ENCODE measurements at regions not wholly inside any gene's neighbourhood (a gene's known extent, or its start where the extent isn't known, plus 50 kb on each side); places are given as distances from the start of the nearest gene placed in this dataset.

DNA sequence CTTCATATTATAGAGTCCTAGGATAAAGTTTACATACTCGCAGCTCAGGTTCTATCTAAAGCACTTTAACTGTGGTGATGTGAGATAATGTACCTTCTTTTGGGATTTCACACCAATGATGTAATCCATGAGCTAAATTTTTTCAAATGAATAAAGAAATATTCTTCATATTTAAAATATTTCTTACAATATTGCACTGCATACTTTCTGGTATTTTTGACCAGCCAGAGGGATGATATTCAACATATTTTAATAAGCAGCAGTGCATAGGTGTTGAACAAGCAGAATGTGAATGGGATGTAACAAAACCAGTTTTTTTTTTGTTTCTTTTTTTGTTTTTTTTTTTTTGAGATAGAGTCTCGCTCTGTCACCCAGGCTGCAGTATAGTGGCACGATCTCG, 73.2 kb upstream of the TRIM24 start:
- Histone ChIP-seq H3K36me3 (ENCODE audit: insufficient read depth, low read length) (no peaks in the 10 kb centered on the region), H3K9ac (ENCODE audit: low read length) (no peak overlapping the region), H3K9me3 (ENCODE audit: low read length) (no peaks in the 10 kb centered on the region), H3K9me2 (ENCODE audit: insufficient read depth, low read length) (no peaks in the 10 kb centered on the region), H2AFZ (ENCODE audit: low read depth, low read length) (no peak overlapping the region), H3K4me2 (ENCODE audit: low read length) (no peak overlapping the region), H3K27me3 (ENCODE audit: insufficient read depth, low read depth, low read length) (no peaks in the 10 kb centered on the region), H3F3A (ENCODE audit: insufficient read depth, low read length, poor library complexity, severe bottlenecking) (no peaks in the 10 kb centered on the region), H3K27ac (ENCODE audit: low read length) (no peak overlapping the region), H3K79me2 (replicated peaks; ENCODE audit: insufficient read depth, low read length) (no peaks in the 10 kb centered on the region), H3K4me3 (ENCODE audit: low read length) (no peak overlapping the region), H4K20me1 (ENCODE audit: insufficient read depth) (no peaks in the 10 kb centered on the region)
- TF ChIP-seq, protein P1, sequence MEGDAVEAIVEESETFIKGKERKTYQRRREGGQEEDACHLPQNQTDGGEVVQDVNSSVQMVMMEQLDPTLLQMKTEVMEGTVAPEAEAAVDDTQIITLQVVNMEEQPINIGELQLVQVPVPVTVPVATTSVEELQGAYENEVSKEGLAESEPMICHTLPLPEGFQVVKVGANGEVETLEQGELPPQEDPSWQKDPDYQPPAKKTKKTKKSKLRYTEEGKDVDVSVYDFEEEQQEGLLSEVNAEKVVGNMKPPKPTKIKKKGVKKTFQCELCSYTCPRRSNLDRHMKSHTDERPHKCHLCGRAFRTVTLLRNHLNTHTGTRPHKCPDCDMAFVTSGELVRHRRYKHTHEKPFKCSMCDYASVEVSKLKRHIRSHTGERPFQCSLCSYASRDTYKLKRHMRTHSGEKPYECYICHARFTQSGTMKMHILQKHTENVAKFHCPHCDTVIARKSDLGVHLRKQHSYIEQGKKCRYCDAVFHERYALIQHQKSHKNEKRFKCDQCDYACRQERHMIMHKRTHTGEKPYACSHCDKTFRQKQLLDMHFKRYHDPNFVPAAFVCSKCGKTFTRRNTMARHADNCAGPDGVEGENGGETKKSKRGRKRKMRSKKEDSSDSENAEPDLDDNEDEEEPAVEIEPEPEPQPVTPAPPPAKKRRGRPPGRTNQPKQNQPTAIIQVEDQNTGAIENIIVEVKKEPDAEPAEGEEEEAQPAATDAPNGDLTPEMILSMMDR (IDR thresholded peaks at IDR 0.05; ENCODE audit: poor library complexity, severe bottlenecking): no peak
- no peak for TF ChIP-seq SMC3 (conservative IDR thresholded peaks at IDR 0.05; ENCODE audit: poor library complexity)
- no peak for TF ChIP-seq RAD21 (conservative IDR thresholded peaks at IDR 0.05)
- TF ChIP-seq EZH2 (IDR thresholded peaks at IDR 0.05; ENCODE audit: borderline replicate concordance, insufficient read depth, low read length, poor library complexity, severe bottlenecking): no peak
- no peak for TF ChIP-seq MXI1 (conservative IDR thresholded peaks at IDR 0.05; ENCODE audit: poor library complexity, severe bottlenecking)
- TF ChIP-seq POLR2AphosphoS5 (IDR thresholded peaks at IDR 0.05): no peak
- no peak for TF ChIP-seq TAF1 (IDR thresholded peaks at IDR 0.05; ENCODE audit: low read depth)
- TF ChIP-seq EP300 (conservative IDR thresholded peaks at IDR 0.05; ENCODE audit: poor library complexity, severe bottlenecking): no peak
- TF ChIP-seq, protein P2, sequence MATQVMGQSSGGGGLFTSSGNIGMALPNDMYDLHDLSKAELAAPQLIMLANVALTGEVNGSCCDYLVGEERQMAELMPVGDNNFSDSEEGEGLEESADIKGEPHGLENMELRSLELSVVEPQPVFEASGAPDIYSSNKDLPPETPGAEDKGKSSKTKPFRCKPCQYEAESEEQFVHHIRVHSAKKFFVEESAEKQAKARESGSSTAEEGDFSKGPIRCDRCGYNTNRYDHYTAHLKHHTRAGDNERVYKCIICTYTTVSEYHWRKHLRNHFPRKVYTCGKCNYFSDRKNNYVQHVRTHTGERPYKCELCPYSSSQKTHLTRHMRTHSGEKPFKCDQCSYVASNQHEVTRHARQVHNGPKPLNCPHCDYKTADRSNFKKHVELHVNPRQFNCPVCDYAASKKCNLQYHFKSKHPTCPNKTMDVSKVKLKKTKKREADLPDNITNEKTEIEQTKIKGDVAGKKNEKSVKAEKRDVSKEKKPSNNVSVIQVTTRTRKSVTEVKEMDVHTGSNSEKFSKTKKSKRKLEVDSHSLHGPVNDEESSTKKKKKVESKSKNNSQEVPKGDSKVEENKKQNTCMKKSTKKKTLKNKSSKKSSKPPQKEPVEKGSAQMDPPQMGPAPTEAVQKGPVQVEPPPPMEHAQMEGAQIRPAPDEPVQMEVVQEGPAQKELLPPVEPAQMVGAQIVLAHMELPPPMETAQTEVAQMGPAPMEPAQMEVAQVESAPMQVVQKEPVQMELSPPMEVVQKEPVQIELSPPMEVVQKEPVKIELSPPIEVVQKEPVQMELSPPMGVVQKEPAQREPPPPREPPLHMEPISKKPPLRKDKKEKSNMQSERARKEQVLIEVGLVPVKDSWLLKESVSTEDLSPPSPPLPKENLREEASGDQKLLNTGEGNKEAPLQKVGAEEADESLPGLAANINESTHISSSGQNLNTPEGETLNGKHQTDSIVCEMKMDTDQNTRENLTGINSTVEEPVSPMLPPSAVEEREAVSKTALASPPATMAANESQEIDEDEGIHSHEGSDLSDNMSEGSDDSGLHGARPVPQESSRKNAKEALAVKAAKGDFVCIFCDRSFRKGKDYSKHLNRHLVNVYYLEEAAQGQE (IDR thresholded peaks at IDR 0.05; ENCODE audit: borderline replicate concordance): no peak

DNA sequence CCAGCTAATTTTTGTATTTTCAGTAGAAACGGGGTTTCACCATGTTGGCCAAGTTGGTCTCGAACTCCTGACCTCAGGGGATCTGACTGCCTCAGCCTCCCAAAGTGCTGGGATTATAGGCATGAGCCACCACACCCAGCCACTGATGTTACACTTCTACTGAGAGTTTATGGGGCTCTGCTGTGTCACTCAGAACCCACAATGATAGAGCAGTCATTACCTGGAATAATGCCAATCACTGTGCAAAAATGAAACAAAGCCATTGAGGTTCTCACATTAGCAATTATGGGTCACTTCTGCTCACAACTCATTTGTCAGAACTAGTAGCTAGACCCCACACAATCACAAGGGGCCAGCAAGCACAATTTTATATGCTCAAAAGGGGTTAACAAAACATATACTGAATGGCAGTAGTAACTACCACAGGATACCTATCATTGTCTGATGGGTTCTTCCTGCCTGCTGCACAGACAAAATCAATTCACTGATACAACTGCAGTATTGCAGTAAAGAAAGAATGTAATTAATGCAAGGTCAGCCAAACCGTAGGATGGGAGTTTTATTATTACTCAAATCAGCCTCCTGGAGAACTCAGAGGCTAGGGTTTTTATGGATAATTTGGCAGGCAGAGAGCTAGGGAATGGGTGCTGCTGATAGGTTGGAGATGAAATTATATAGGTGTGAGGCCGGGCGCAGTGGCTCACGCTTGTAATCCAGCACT, 72.1 kb upstream of the TRIM24 start:
- no peaks in the 10 kb centered on the region for H3K9me2 ChIP-seq (ENCODE audit: insufficient read depth, low read length)
- no peak overlapping the region for H2AFZ ChIP-seq (ENCODE audit: low read depth, low read length)
- no peaks in the 10 kb centered on the region for H3K79me2 ChIP-seq (replicated peaks; ENCODE audit: insufficient read depth, low read length)
- H3F3A ChIP-seq (ENCODE audit: insufficient read depth, low read length, poor library complexity, severe bottlenecking): no peaks in the 10 kb centered on the region
- H3K27me3 ChIP-seq (ENCODE audit: insufficient read depth, low read depth, low read length): no peaks in the 10 kb centered on the region
- H3K4me3 ChIP-seq (ENCODE audit: low read length): no peak overlapping the region
- no peak overlapping the region for H3K4me2 ChIP-seq (ENCODE audit: low read length)
- H3K36me3 ChIP-seq (ENCODE audit: insufficient read depth, low read length): no peaks in the 10 kb centered on the region
- H3K9ac ChIP-seq (ENCODE audit: low read length): no peak overlapping the region
- H3K9me3 ChIP-seq (ENCODE audit: low read length): no peaks in the 10 kb centered on the region
- no peak overlapping the region for H3K27ac ChIP-seq (ENCODE audit: low read length)
- no peaks in the 10 kb centered on the region for H4K20me1 ChIP-seq (ENCODE audit: insufficient read depth)
- TF ChIP-seq, protein P1 (IDR thresholded peaks at IDR 0.05; ENCODE audit: poor library complexity, severe bottlenecking): no peak
- TF ChIP-seq MXI1 (conservative IDR thresholded peaks at IDR 0.05; ENCODE audit: poor library complexity, severe bottlenecking): no peak
- TF ChIP-seq SMC3 (conservative IDR thresholded peaks at IDR 0.05; ENCODE audit: poor library complexity): no peak
- no peak for TF ChIP-seq POLR2AphosphoS5 (IDR thresholded peaks at IDR 0.05)
- TF ChIP-seq EP300 (conservative IDR thresholded peaks at IDR 0.05; ENCODE audit: poor library complexity, severe bottlenecking): no peak
- no peak for TF ChIP-seq TAF1 (IDR thresholded peaks at IDR 0.05; ENCODE audit: low read depth)
- TF ChIP-seq EZH2 (IDR thresholded peaks at IDR 0.05; ENCODE audit: borderline replicate concordance, insufficient read depth, low read length, poor library complexity, severe bottlenecking): no peak
- no peak for TF ChIP-seq RAD21 (conservative IDR thresholded peaks at IDR 0.05)
- TF ChIP-seq, protein P2 (IDR thresholded peaks at IDR 0.05; ENCODE audit: borderline replicate concordance): no peak

Measured in neural cell (in vitro differentiated cells).